Urothelium cell line (cell line): ENCODE measurements at regions not wholly inside any gene's neighbourhood (a gene's known extent, or its start where the extent isn't known, plus 50 kb on each side); places are given as distances from the start of the nearest gene placed in this dataset.

Source experiments
- DNase-seq: peaks from one replicate; pipeline ENCODE4 v3.0.0; 2011; ENCODE audit warnings: low spot score, mixed read lengths
- FAIRE-seq: peaks from 2 replicates; lab custom pipeline; 2011; peaks lifted over from hg19 to GRCh38; lab: Jason Lieb, UNC

- no peak for FAIRE-seq
- no peak for DNase-seq
These were observed 176.2 kb downstream of the WDR11 start for GRCh38 chr10:121027371-121027770.

GRCh38 chr10:121032460-121032859, 181.3 kb downstream of the WDR11 start:
- FAIRE-seq (no peak), DNase-seq (no peak)

DNA sequence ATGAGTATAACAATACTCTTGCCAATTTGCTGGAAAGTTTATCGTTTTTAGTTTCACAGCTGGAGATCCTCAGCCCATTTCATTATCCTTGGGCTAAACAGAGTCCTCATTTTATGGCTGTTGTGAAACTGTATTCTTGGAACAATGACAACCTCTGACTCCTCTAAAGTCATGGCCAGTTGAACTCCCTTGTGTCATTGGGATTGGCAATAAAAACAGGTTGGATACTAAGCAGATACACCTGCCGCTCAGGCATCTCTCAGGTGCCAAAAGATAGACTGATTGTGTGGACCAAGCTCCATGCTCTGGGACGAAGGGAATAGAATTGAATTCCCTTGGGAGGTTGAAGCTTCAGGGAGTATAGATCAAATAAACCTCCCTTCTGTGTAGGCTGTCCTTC, 182.2 kb downstream of the WDR11 start:
- DNase-seq (no peak), FAIRE-seq (no peak)

DNA sequence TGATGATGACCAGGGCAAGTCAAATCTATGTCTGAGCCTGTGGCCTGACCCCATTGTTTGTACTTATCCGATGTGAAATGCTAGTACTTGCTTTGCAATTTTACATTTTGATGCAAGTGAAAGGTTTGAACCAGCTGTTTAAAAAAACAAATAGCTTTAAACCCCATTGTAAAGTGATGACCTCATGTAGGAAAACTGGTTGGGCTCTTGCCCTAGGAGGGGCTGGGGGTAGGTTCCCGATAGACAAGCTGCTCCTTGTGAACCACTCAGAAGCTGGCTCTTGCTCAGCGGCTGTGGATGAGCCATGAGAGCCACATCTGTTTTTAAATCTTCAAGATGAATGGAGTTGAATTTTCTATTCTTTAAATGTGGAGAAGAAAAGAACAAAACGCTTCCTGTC, 185.3 kb downstream of the WDR11 start:
- FAIRE-seq = no peak

DNA sequence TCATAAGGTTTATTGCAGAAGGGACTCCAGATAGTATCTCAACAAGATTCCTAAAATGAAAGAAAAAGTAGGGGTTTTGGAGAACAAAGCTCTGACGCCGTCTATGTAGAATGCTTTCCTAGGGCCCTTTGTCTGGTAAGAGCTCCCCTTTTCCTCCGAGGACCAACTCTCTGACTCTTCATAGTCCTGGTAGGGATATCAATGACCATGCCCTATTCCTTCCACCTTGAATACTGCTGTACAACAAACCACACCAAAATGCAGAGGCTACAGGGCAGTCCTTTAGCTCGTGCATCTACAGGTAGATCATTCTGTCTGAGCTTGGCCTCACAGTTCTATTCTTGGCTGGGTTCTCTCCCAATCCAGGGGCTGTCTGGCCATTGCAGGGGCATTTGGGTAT, 190.3 kb downstream of the WDR11 start:
- DNase-seq (no peak), FAIRE-seq (no peak)

More for the DNA sequence above, 185.3 kb downstream of the WDR11 start:
- no peak for DNase-seq

- no peak for FAIRE-seq
- no peak for DNase-seq
These were observed 190.7 kb downstream of the WDR11 start for GRCh38 chr10:121041906-121042305.

DNA sequence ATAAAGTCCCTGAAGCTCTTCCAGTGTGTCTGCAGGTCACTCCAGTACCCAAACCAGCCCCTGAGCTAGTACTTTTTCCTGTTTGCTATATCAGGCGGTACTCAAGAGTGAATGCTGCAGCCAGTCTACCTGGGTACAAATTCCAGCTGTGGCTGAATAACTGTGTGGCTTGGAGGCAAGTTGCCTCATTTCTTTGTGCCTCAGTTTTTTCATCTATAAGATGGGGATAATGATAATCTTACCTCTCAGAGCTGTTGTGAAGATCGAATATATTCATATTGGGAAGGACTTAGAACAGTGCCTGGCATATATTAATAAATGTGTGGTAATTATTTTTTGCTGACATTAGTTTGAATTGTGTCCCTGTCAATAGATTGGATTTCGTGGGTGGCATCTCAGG, 191.2 kb downstream of the WDR11 start:
- no peak for FAIRE-seq
- no peak for DNase-seq

GRCh38 chr10:121043124-121043849, 192.1 kb downstream of the WDR11 start:
- FAIRE-seq = no peak

DNA sequence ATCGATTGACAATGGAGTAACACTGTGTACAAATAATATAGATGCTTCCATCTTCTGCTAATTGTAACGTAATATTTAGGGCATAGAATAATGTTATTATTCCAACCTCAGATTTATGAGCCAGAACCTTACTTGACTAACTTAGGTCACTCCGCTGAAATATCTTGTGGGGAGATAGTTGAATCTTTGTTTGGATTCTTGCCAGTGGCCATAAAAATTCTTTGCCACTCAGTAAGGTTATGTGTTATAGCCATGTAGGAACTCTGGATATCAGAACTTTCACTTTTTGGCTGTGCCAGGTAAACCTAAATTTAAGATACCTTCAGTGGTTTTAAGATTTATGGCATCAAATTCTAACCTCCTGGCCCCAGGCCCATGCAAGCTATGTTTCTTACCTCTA, 197.6 kb downstream of the WDR11 start:
- DNase-seq (no peak), FAIRE-seq (no peak)

More at GRCh38 chr10:121043124-121043849, 192.1 kb downstream of the WDR11 start:
- peak; percentile 10 for DNase-seq

DNA sequence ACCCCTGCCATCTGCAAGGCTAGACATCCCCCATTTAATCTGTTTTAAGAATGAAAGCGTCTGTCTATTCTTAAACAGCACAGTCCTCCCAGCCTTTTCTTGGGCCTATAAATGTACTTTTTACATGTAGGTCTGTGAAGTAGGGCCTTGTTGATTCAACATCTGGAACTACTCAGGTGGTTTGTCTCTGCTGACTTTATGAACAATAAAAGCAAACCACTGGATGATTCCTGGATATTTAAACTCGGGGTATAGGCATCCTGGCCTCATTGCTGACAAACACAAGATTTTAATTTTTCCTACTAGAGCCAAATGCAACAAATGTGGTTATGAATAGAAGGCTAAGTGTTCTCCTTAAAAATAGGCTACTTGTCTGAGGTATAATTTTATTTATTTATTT, 198.3 kb downstream of the WDR11 start:
- DNase-seq (no peak), FAIRE-seq (no peak)

DNA sequence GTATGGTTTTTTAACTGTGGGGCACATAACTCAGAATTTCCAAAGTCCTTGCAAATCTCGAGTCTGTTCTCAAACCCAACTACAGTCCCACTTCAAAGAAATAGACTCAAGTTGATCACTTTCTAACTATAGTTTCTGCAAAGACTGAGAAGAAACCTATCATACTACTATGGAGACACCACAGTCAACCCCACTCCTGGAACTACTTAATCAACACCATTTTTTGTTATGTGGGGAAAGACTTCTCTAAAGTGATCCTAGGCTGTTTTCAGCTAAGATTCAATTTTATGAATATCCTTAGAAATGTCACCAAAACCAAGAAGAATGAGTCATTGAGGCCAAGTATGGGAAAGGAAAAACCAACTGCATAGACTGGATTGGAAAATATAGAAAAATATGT, 198.8 kb downstream of the WDR11 start:
- DNase-seq (no peak), FAIRE-seq (no peak)

DNA sequence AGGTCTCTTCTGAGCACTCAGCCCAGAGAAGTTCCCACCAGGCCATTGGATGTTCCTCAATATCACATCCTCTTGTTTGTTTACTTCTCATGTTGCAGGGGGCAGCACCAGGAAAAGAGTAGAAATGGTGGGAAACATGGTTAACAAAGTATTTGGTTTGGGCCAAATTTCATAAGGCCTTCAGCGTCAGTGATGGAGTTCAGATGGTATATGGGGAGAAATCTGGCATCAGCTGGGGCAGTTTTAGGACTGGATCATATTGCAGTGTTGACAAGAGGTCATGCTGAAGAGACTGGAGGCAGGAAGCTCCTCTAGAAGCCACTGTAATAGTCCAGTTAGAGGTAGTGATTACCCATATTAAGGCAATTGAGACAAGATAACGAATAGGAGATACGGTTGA, 200.0 kb downstream of the WDR11 start:
- no peak for DNase-seq
- FAIRE-seq = no peak

DNA sequence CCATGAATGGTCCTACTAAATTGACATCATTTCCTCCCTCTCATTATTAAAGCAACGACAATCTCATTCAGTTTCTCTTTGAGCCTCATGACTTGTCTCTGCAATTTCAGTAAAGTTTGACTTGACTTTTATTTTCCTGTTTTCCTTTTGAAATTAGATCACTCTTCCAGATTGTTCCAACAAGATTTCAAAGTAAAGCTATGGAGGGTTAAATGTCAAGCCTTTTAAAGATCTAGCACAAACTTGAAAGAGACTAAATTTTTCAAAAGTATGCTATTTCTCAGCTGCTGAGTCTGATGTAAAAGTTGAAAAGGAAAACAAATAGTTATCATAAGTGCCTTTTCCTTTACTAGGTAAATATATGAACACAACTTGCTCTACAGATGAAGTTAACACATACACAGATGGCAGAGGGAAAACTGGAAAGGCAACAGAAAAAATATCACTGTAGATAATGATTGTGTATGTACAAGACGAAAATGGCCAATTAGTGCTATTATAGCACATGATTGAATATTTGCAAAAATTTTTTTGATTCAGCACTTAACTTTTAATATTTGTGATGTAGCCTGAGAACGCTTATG, 200.6 kb downstream of the WDR11 start:
- no peak for DNase-seq
- no peak for FAIRE-seq

- FAIRE-seq = no peak
- no peak for DNase-seq
These were observed 202.0 kb downstream of the WDR11 start for GRCh38 chr10:121053151-121053550.

- no peak for FAIRE-seq
- DNase-seq = no peak
These were observed 203.7 kb downstream of the WDR11 start for GRCh38 chr10:121054874-121055273.

DNA sequence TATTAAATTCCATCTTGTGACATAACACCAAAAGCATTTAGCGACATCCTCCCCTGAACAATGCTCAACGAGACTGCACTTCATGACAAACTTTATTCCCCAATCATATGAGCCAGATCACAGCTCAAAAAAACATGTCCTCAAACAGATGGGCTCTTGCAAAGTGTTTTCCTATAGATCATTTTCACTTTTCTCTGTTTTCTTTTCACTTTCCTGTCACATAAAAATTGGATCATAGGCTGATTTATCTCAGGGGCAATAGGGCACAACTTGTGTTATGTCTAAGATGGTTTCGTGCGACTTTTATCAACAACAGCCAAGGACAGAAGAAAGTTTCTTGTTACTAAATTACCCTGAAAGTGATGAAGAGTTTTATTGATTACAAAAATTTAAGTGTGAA, 206.1 kb downstream of the WDR11 start:
- no peak for FAIRE-seq

GRCh38 chr10:121058082-121058481, 206.9 kb downstream of the WDR11 start:
- DNase-seq (no peak), FAIRE-seq (no peak)

More for the DNA sequence above, 206.1 kb downstream of the WDR11 start:
- peak; percentile 19 for DNase-seq

GRCh38 chr10:121059351-121059750, 208.2 kb downstream of the WDR11 start:
- FAIRE-seq = no peak
- DNase-seq = no peak

DNA sequence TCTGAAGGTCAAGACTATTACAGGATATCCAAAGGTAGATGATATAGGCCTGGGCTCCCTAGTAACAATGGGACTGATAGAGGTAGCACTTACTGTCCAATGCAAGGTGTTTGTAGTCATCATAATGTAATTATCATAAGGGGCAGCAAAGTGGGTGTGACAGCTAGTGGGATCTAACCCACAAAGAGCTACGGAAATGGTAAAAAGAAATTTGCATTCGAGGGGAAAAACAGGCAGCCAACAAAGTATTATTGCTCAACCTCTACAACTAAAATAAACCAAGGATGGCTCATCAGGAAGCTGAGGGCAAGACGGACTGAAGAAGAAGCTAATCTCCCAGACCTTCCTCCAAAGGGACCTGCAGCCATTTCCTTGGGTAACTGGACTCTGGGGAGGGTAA, 211.0 kb downstream of the WDR11 start:
- DNase-seq = no peak
- no peak for FAIRE-seq

DNA sequence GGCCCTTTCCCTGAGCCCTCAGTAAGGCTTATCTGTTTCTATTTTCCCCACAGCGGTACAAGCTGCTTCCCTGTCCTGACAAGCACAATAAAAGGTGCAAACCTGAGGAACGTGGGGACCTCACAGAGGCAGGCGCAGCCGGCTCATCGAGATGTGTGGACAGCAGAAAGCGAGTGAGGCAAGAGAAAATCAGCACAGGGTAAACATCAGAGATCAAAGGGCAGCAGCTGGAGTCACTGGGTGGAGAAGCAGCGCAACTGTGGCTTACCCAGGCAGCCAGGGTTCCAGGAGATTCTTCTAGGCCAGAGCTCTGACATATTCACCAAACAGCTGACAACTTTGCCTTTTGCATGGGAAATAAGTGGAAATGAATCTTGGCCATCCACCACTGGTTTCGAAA, 212.6 kb downstream of the WDR11 start:
- DNase-seq = no peak
- FAIRE-seq = no peak

- FAIRE-seq = no peak
- DNase-seq = no peak
These were observed 213.3 kb downstream of the WDR11 start for GRCh38 chr10:121064491-121064890.

GRCh38 chr10:121065330-121065729, 214.2 kb downstream of the WDR11 start:
- no peak for DNase-seq
- no peak for FAIRE-seq
